ENCODE measurements at regions not wholly inside any gene's neighbourhood (a gene's known extent, or its start where the extent isn't known, plus 50 kb on each side); places are given as distances from the start of the nearest gene placed in this dataset.
A peak's percentile ranks its signal among the peaks of the same experiment; 100 is the strongest.

- Mint-ChIP-seq H3K4me3 (no peak overlapping the region), H3K27ac (no peak overlapping the region), H3K4me1 (peaks cover 6% of the 10 kb centered on the region), H3K27me3 (peaks cover 87% of the 10 kb centered on the region), H3K9me3 (no peaks in the 10 kb centered on the region), H3K36me3 (no peaks in the 10 kb centered on the region)
- no peak for ATAC-seq
These were observed 212.9 kb upstream of the FOXF1 start for GRCh38 chr16:86297391-86297790.

- H3K27me3 Mint-ChIP-seq = peaks cover 80% of the 10 kb centered on the region
- peaks cover 6% of the 10 kb centered on the region for H3K4me1 Mint-ChIP-seq
- ATAC-seq = no peak
- no peaks in the 10 kb centered on the region for H3K36me3 Mint-ChIP-seq
- no peak overlapping the region for H3K27ac Mint-ChIP-seq
- no peaks in the 10 kb centered on the region for H3K9me3 Mint-ChIP-seq
- no peak overlapping the region for H3K4me3 Mint-ChIP-seq
These were observed 212.2 kb upstream of the FOXF1 start for GRCh38 chr16:86297866-86298757.

GRCh38 chr16:86298758-86299134, 211.6 kb upstream of the FOXF1 start:
- no peak overlapping the region for H3K27ac Mint-ChIP-seq
- H3K36me3 Mint-ChIP-seq = no peaks in the 10 kb centered on the region
- ATAC-seq = no peak
- H3K4me1 Mint-ChIP-seq = peaks cover 6% of the 10 kb centered on the region
- peaks cover 73% of the 10 kb centered on the region for H3K27me3 Mint-ChIP-seq
- H3K9me3 Mint-ChIP-seq = no peaks in the 10 kb centered on the region
- no peak overlapping the region for H3K4me3 Mint-ChIP-seq

- Mint-ChIP-seq H3K27me3 (peaks cover 62% of the 10 kb centered on the region), H3K36me3 (no peaks in the 10 kb centered on the region), H3K9me3 (no peaks in the 10 kb centered on the region), H3K27ac (no peak overlapping the region), H3K4me3 (no peak overlapping the region), H3K4me1 (peaks cover 6% of the 10 kb centered on the region)
- ATAC-seq = no peak
These were observed 210.3 kb upstream of the FOXF1 start for GRCh38 chr16:86299882-86300610.

DNA sequence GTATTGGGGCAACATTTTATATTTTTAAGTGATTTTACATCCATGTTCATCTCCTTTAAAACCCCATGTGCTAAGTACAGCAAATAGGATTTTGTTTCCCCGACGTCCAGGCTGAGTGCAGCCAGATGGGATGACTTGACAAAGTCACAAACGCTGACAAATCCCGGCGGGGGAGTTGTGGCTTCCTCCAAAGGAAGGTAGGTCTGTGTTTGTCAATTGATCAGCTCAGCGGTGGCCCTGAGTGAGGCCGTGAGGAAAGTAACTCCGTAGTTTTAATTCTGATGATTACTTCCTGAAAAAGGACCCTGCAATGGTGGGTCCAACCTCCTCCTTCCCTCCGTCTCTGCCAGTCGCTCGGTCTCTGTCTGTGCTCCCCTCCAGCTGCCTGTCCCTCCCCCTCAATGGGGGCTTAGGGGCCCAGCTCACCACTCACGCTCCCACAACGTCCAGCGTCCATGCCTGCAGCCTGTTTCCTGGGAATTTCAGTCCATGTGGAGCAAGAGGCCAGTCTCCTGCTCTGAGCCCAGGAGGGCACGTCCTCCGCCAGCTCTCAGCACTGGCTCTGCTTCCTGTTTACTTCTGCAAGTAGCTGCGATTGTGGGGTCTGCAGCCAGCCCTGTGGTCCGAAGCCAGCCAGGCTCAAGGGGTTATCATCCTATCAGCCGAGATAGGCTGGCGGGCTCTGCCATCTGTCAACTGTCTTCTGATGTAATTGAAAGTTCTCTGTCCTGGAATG, 209.4 kb upstream of the FOXF1 start:
- H3K27ac Mint-ChIP-seq = no peak overlapping the region
- no peak overlapping the region for H3K4me3 Mint-ChIP-seq
- H3K36me3 Mint-ChIP-seq = no peaks in the 10 kb centered on the region
- peaks cover 57% of the 10 kb centered on the region for H3K27me3 Mint-ChIP-seq
- ATAC-seq = no peak
- H3K4me1 Mint-ChIP-seq = peaks cover 6% of the 10 kb centered on the region
- no peaks in the 10 kb centered on the region for H3K9me3 Mint-ChIP-seq

DNA sequence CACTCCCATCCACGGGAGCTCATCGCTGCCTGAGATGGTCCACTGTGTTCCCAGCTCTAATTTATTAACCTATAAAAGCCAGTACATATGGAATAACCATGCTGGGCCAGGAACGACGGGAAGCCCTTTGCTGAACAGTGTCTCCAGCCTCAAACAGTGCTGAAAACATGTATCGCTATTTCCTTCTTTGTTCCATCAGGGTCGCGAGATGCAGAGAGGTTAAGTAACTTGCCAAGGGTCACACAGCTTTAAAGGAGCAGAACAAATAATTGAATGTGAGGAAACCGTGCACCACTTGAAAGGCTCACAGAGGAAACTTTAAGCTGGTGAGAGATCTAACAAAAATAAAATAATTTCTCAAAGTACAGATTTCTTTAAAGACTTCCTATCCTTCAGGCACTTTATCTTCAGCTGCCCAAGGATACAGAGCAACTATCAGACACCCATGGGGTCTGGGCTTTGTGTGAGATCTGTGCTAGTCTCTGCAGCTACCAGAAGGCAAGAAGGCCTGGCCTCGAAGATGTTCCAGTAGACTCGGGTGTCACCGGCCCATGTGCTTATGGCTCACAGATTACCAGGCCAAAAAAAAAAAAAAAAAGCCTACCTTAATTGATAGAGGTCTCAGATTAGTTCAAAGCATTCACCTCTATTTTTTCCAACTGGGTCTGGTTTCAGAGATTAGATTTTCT, 207.8 kb upstream of the FOXF1 start:
- no peak for ATAC-seq
- Mint-ChIP-seq H3K36me3 (no peaks in the 10 kb centered on the region), H3K4me3 (no peak overlapping the region), H3K9me3 (no peaks in the 10 kb centered on the region), H3K27me3 (peaks cover 40% of the 10 kb centered on the region), H3K4me1 (peaks cover 6% of the 10 kb centered on the region), H3K27ac (no peak overlapping the region)

- no peaks in the 10 kb centered on the region for H3K36me3 Mint-ChIP-seq
- no peaks in the 10 kb centered on the region for H3K9me3 Mint-ChIP-seq
- peak; percentile 46 for ATAC-seq
- H3K27me3 Mint-ChIP-seq = peaks cover 26% of the 10 kb centered on the region
- peaks cover 6% of the 10 kb centered on the region for H3K4me1 Mint-ChIP-seq
- H3K4me3 Mint-ChIP-seq = no peak overlapping the region
- no peak overlapping the region for H3K27ac Mint-ChIP-seq
These were observed 206.3 kb upstream of the FOXF1 start for GRCh38 chr16:86303787-86304678.

DNA sequence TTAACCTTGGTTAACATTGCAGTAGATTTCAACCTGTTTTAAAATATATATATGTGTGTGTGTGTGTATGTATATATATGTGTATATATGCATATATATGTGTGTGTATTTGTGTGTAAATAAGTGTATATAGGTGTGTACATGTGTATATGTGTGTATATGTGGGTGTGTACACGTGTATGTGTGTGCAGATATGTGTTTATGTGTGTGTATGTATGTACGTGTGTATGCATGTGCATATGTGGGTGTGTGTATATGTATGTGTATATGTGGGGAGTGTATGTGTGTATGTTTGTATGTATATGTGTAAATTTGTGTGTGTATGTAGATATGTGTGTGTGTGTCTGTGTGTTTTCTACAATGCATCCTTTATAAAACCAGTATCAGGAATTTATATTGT, 205.5 kb upstream of the FOXF1 start:
- no peak for ATAC-seq
- Mint-ChIP-seq H3K27ac (no peak overlapping the region), H3K36me3 (no peaks in the 10 kb centered on the region), H3K4me1 (peaks cover 6% of the 10 kb centered on the region), H3K27me3 (peaks cover 20% of the 10 kb centered on the region), H3K4me3 (no peak overlapping the region), H3K9me3 (no peaks in the 10 kb centered on the region)

DNA sequence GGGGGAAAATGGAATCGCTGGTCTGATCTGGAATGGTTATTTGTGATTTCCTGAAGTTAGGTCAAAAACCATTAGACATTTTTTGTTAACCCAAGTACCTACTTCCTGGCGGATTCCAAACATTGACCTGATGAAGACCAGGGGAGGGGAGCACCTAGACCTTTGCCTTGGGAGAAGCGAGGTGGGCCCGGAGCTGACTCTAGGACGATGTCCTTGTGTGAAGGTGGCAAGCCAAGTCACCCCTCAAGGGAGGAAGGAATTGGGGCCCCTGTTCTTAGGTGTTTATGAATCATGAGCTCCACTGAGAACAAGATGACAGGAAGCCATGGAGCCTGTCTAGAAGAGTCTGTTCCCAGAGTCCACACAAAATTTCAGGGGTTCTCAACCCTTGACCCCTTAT, 204.9 kb upstream of the FOXF1 start:
- no peak for ATAC-seq
- Mint-ChIP-seq H3K4me3 (no peak overlapping the region), H3K36me3 (no peaks in the 10 kb centered on the region), H3K4me1 (peaks cover 6% of the 10 kb centered on the region), H3K27me3 (peaks cover 15% of the 10 kb centered on the region), H3K9me3 (no peaks in the 10 kb centered on the region), H3K27ac (no peak overlapping the region)

- no peaks in the 10 kb centered on the region for H3K9me3 Mint-ChIP-seq
- peaks cover 2% of the 10 kb centered on the region for H3K4me1 Mint-ChIP-seq
- H3K4me3 Mint-ChIP-seq = no peak overlapping the region
These were observed 204.2 kb upstream of the FOXF1 start for GRCh38 chr16:86306011-86306644.

DNA sequence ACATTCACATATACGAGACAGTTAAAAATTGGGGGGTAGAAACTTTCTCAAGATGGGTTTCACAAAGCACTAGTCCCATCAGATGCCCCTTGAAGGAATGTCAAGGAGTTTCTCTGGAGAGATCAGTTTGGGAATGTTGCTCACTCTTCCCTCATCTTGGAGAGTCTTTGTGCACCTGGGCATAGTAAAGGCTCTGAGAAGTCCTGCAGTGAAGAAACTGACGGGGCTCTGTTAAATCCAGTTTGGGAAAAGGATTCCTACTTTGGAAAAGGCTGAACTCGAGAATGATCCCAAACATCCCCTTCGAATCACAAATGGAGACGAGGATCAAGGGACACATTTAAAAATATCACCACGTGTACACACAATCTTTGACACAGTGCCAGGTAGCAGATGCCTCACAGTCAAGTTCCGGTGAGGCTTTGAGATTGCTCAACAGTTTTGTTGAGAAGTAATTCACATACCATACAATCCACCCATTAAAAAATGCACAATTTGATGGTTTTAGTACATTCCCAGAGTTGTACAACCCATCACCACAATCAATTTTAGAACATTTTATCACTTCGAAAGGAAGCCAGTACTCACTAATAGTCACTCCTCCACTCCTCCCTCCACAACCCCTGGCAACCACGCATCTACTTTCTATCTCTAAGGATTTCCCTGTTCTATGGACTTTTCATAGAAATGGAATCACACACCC, 203.4 kb upstream of the FOXF1 start:
- H3K27me3 Mint-ChIP-seq = peaks cover 14% of the 10 kb centered on the region
- no peaks in the 10 kb centered on the region for H3K4me1 Mint-ChIP-seq
- no peak overlapping the region for H3K4me3 Mint-ChIP-seq
- no peaks in the 10 kb centered on the region for H3K9me3 Mint-ChIP-seq
- H3K36me3 Mint-ChIP-seq = no peaks in the 10 kb centered on the region
- H3K27ac Mint-ChIP-seq = no peak overlapping the region
- no peak for ATAC-seq

More at GRCh38 chr16:86306011-86306644, 204.2 kb upstream of the FOXF1 start:
- Mint-ChIP-seq H3K27ac (no peak overlapping the region), H3K36me3 (no peaks in the 10 kb centered on the region), H3K27me3 (peaks cover 16% of the 10 kb centered on the region)
- no peak for ATAC-seq

DNA sequence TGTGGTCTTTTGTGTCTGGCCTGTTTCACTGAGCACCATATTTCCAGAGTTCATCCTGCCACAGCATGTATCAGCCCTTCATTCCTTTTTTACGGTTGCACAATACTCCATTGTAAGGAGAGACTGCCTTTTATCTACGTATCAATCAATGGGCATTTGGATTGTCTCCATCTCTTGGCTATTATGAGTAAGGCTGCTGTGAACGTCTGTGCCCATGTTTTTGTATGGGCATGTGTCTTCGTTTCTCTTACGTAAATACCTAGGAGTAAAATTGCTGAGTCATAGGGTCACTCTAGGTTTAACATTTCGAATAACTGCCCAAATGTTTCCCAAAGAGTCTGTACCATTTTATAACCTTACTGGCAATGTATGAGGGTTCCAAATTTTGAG, 202.8 kb upstream of the FOXF1 start:
- Mint-ChIP-seq H3K27ac (no peak overlapping the region), H3K27me3 (peaks cover 19% of the 10 kb centered on the region), H3K9me3 (no peaks in the 10 kb centered on the region), H3K4me1 (no peaks in the 10 kb centered on the region), H3K4me3 (no peak overlapping the region), H3K36me3 (no peaks in the 10 kb centered on the region)
- no peak for ATAC-seq

DNA sequence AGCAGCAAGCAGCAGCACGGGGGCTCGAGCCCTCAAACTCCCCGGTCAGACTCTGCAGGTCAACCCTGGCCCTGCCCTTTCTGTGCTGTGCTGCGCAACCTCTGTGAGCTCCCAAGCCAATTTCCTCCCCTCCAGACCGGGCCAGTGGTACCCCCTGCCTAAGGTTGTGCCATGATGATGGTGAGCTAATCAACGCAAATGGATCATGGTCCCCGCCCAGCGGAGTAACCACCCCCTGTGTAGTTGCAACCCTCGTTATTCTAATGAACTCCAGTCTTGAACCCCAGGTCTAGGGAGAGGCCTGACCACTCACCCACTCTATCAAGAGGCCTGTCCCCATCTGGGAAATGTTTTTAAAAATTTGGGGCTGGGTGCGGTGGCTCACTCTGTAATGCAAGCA, 201.8 kb upstream of the FOXF1 start:
- H3K9me3 Mint-ChIP-seq = no peaks in the 10 kb centered on the region

More for the DNA sequence above, 201.8 kb upstream of the FOXF1 start:
- no peaks in the 10 kb centered on the region for H3K36me3 Mint-ChIP-seq
- no peak overlapping the region for H3K27ac Mint-ChIP-seq
- H3K4me1 Mint-ChIP-seq = no peaks in the 10 kb centered on the region
- no peak overlapping the region for H3K4me3 Mint-ChIP-seq
- H3K27me3 Mint-ChIP-seq = peaks cover 21% of the 10 kb centered on the region
- ATAC-seq = peak; percentile 27

Data from stimulated activated memory B cell treated with anti-CD40 and anti-IgM and Interleukin-4, amounts not matched to agents 10 μg/mL and 1 μg/mL and 100 μg/mL, for 72 hours (primary cell).